GM21825 (cell line): ENCODE measurements at regions not wholly inside any gene's neighbourhood (a gene's known extent, or its start where the extent isn't known, plus 50 kb on each side); places are given as distances from the start of the nearest gene placed in this dataset.

Experiments used
- ATAC-seq: cut with Tn5 transposase; IDR thresholded peaks from one replicate; pipeline ENCODE4 v1.9.1; 2021; ENCODE audit warnings: mild to moderate bottlenecking, moderate library complexity; ENCODE audit not compliant: unreplicated experiment

- ATAC-seq, result no peak
These were observed 193.1 kb downstream of the SLIT2 start for GRCh38 chr4:20444599-20445337.

DNA sequence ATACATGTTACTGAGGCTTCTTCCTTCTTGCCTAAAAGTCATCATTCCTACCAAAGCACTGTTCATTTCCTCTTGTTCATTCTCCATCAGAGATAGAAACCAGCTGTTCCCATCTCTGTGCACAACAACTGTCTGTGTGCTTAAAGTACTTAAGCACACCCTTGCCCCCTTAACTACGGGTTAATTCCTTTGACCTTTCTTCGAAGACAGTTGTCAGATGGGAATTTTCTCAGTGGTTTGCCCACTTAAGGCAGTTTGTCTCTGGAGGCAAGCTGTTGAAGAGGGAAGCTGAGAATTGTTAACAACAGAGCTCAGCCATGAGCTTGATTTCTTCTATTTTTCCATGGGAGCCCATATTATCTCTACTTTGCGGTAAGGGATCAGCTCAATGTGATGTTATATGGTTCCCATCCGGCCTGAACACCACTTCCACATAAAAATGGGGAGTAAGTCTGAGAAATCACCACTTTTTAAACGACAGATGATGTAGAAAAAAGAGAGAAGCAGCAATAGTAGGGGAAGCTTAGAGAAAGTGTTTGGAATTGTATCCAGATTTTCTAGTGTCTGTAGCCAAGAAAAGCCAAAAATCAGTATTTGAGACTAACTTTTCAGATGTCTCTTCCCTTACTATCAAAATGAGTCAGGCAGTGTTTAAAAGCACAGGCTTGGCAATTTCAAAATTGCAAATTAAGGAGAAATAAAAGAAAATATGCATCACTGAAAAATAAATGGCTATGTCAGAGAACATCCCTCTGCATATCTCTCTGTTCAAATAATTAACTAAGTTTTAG, 194.4 kb downstream of the SLIT2 start:
- ATAC-seq, result no peak

- ATAC-seq, result no peak
These were observed 195.4 kb downstream of the SLIT2 start for GRCh38 chr4:20447103-20447502.

DNA sequence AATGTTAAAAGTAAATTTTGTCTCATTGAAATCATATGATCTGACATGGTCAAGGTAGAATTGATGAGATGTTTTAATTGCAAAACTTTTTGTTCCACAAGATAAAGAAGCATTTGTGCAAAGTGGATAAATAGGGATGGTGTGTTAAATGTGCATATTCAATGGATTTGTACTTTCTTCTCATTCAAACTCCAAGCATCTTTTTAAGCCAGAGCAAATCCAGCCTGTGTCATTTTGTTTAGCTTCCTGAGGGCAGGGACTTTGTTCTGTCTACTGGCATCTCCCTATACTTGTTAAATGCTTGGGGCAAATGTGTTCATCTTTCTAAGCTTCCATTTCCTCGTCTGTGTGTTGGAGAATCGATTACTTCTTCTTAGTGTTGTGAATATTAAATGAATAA, 200.3 kb downstream of the SLIT2 start:
- no peak for ATAC-seq

- ATAC-seq, result no peak
These were observed 202.8 kb downstream of the SLIT2 start for GRCh38 chr4:20454515-20454914.

DNA sequence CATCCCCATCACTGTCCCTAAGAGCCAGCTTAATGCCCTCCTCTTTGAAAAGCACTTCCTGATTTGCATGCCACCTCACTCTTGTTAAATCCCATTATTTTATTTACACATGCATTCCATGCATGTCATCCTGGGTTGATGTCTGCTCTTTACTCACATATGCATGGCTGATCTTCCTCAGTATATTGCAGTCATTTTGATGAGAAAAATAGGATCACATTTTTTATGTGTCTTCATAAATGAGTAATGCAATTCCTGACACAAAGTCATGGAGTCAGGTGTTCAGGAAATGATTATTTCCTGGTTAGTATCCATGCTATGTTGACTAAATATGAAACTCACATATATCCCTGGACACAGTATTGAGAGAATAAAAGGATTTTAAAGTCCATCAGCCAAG, 204.7 kb downstream of the SLIT2 start:
- ATAC-seq, result no peak

DNA sequence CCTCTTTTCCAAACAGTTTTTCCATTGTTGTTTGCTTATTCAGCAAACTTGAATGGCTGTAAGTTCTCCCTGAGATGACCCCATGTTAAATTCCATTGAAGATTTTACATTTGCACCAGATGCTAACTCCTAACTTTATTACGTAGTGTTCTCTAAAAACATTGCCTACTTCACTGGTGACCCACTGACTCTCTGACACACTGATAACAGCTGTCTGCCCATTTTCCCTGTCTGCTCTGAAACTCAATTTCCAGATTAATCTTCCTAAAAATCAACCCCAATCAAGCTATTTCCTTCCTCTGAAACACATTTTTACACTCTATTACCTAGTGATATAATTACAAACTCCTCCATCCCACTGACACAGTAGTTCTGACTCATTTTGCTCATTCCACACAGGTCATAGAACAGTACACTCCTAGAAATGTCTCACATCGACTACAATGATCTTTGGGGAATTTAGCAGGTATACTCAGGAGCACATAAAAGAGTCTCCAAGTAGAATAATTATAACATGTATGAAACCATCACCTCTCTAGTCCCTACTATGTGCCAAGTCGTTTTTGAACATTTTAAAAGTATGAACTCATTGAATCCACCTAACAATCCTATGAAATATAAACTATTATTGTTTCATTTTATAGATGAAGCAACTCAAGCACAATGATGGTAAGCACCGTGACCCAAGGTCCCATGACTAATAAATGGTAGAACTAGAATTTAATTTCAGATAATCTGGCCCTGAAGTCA, 210.9 kb downstream of the SLIT2 start:
- no peak for ATAC-seq

DNA sequence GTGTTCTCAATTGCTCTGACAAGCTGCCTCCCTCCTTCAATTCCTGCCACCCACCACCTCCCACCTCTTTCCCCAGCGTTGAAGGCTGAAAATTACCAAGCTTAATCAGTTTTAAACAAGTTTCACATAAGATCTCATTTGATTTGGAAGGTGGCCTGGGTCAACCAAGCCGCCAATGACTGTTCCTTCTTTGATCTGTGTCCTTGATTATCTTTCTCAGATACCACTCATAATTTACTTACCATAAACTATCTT, 211.4 kb downstream of the SLIT2 start:
- no peak for ATAC-seq

GRCh38 chr4:20464381-20464780, 212.7 kb downstream of the SLIT2 start:
- no peak for ATAC-seq

DNA sequence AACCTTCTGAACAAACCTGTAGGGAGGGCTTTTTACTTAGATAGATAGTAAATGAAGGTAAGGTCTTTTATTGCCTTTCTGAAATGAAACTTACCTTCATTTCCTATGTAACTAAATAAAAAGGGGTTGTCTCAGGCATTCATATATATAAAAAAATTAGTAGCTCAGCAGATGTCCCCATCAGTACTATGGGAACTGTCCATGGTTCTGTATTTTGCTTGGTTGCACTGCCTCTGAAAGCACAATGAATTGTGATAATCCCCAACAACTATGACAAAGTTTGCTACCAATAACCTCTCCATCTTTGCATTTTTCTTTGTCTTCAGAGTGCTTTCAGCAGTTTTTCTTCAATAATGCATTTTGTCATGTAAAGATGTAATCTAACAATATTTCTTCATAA, 222.4 kb downstream of the SLIT2 start:
- no peak for ATAC-seq

GRCh38 chr4:20478412-20478811, 221.8 kb upstream of the PACRGL start:
- no peak for ATAC-seq

DNA sequence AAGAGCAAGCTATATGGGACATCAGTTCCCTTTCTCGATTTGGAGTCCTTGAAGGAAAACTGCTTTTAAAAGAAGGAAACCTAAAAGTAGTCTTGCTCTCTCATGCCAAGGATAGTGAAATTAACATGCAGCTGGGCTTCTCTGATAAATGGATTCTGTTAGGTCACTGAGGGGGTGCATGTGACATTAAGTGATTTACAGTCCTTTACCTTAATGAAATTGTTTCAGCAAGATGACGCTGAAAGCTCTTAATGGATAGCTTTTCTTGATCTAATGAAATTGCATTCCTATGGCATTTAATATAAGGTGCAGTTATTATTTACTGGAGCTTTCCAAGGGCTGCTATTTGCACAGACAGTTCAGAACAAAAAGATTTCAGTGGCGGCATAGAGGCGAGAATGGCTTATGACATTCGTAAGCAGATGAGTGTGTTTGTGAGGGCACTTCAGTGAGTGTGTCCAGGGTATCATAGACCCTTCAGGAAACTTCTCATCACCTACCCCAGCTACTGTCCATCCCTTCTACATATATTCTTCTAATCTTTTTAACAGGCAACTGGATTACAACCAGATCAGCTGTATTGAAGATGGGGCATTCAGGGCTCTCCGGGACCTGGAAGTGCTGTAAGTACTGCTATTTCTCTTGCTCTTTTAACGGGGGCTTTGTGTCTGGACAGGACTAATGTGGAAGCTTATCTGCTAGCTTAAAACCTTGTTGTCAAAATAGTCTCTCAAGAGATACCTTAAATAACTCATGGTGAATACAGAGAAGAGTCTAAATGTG, 219.9 kb upstream of the PACRGL start:
- ATAC-seq, result no peak

- no peak for ATAC-seq
These were observed 216.8 kb upstream of the PACRGL start for GRCh38 chr4:20483416-20483815.

DNA sequence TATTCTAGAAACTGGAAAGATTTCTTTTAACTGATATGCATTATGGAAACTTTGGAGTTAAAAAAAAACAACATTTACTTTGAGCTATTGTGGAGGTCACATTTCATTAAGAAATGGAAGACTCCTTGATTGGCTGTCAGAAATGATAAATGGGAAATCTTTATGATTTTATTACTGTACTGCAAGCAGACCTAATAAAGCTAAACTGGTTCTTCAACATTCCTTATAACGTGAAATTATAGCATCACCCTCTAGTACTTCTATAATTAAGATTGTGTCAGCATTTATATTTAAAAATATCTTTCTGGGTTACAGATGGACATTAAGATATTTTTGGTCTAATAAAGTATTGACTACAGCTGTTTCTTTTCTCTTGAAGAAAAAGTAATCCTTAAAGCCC, 213.8 kb upstream of the PACRGL start:
- no peak for ATAC-seq

DNA sequence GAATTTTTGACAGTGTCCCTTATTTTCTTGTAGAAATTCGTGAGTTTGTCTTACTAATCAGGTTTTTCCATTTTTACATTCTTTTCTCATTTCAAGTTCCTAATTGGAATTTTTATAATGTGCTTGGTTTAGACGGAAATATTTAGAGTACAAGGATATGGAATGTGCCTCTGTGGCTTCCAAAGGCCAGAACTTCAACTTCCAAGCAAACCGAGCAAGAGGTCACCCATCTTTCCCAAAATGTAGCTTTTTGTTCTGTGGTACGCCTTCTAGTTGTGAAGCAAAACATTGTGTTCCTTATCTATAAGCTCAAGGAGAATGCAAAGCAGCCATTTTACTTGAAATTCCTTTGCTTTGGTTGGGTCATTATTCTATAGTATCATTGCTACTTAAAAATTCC, 212.8 kb upstream of the PACRGL start:
- ATAC-seq, result no peak

- no peak for ATAC-seq
These were observed 212.4 kb upstream of the PACRGL start for GRCh38 chr4:20487852-20488251.

GRCh38 chr4:20490734-20491133, 209.5 kb upstream of the PACRGL start:
- no peak for ATAC-seq

GRCh38 chr4:20493761-20494353, 206.4 kb upstream of the PACRGL start:
- no peak for ATAC-seq

- ATAC-seq, result no peak
These were observed 204.2 kb upstream of the PACRGL start for GRCh38 chr4:20496068-20496467.

DNA sequence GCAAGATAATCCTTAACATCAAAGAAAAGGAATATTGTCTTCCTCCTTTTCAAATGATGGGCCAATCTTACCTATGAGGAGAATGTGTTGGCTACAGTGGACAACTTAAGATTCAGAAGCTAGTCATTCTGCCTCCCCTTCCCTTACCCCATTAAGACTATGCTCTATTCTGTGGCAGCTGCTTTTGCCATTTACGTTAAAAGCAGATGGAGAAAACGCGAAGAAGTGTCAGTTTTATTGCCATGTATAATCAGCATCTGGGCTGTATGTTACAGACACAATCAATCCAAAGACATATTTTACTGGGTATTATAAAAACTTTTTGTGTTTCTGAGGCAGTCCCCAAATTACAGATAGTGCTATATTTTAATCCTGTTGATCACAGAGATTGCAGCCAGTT, 196.1 kb upstream of the PACRGL start:
- no peak for ATAC-seq

GRCh38 chr4:20505927-20506326, 194.3 kb upstream of the PACRGL start:
- ATAC-seq, result no peak
